Astrocyte of the cerebellum (primary cell): ENCODE measurements at regions not wholly inside any gene's neighbourhood (a gene's known extent, or its start where the extent isn't known, plus 50 kb on each side); places are given as distances from the start of the nearest gene placed in this dataset.
A peak's percentile ranks its signal among the peaks of the same experiment; 100 is the strongest.
"Not testable (repeated sequence)": the region's sequence is repeated elsewhere in the genome, so short reads cannot be mapped to it uniquely, and the experiment has no call there.

Experiments
- DNase-seq: peaks from one replicate; pipeline ENCODE4 v3.0.0-alpha.2; 2011; ENCODE audit warnings: low read depth
- H3K4me3 ChIP-seq: 2 replicates; pipeline ENCODE4 v1.5.1; 2011; ENCODE audit warnings: mild to moderate bottlenecking, low read depth, low read length, moderate library complexity
- in situ Hi-C: cut with HindIII; loops from 2 replicates; pipeline ENCODE4 v1.10.0; 2017; ENCODE audit warnings: low sequenced_read_pairs
- TF ChIP-seq, protein P1 (sequence below): IDR thresholded peaks from 2 replicates; pipeline ENCODE4 v1.5.1; 2012; ENCODE audit warnings: low read length, low read depth, moderate library complexity, mild to moderate bottlenecking; ENCODE audit errors: missing control alignments

GRCh38 chr3:88732186-88732585 lies 375.2 kb upstream of the EPHA3 start:
- in situ Hi-C loops = no loop called here
- H3K4me3 ChIP-seq = no peak overlapping the region
- DNase-seq = no peak
- TF ChIP-seq, protein P1, sequence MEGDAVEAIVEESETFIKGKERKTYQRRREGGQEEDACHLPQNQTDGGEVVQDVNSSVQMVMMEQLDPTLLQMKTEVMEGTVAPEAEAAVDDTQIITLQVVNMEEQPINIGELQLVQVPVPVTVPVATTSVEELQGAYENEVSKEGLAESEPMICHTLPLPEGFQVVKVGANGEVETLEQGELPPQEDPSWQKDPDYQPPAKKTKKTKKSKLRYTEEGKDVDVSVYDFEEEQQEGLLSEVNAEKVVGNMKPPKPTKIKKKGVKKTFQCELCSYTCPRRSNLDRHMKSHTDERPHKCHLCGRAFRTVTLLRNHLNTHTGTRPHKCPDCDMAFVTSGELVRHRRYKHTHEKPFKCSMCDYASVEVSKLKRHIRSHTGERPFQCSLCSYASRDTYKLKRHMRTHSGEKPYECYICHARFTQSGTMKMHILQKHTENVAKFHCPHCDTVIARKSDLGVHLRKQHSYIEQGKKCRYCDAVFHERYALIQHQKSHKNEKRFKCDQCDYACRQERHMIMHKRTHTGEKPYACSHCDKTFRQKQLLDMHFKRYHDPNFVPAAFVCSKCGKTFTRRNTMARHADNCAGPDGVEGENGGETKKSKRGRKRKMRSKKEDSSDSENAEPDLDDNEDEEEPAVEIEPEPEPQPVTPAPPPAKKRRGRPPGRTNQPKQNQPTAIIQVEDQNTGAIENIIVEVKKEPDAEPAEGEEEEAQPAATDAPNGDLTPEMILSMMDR = no peak

DNA sequence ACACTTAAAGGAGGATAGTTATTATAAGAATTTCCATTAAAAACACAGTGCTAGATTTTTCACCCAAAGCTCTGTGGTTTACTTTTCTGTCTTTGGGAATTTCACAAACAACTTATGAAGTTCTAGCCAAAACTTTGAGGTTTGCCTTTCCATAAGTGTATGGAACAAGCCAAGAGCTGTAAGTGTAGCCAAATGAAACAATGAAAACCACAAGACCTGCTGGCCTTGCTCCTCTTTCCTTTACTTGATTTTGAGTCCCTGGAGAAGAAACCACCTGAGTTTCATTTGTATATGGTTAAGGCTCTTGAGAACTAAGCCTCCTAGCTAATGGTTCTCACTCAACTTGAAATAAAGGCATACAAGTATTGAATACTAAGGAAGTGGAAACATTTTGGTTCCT lies 365.3 kb upstream of the EPHA3 start:
- peak; percentile 96 for DNase-seq
- in situ Hi-C loops = no loop called here
- TF ChIP-seq, protein P1 = no peak
- no peak overlapping the region for H3K4me3 ChIP-seq

DNA sequence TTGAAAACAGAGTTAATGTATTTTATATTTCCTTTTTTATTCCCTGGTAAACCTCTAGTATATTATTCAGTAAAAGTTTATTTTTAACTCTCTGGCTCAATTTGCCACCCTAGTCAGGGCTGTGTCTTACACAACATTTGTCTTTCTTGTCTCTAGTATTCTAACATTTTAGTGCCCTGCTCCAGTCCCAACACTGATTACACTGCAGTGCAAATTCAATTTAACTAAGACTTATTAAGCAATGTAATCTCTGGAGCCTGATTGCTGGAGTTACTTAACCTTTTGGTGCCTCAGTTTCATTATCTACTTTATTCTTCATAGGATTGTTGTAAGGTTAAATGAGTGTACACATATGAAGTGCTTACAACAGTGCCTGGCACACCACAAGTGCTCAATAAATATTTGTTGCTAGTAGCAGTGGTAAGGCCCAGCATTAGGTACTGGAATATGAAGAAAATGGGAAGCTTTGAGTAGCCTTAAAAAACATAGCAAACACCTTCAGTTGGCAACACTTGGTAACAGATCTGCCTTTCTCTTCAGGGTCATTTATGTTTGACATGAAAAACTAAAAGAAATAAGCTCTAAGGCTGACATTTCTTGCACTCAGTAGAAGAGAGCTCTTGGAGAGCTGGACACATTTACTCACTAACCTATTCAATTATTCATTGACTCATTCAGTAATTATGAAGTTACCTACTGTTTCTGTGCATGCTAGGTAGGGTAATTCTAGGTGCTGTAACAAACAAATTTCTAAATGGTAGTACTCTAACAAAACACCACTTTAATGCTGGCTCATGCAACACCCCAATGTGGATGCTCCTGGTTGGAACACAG lies 364.5 kb upstream of the EPHA3 start:
- in situ Hi-C loops = no loop called here
- no peak overlapping the region for H3K4me3 ChIP-seq
- TF ChIP-seq, protein P1 = no peak
- DNase-seq = no peak

DNA sequence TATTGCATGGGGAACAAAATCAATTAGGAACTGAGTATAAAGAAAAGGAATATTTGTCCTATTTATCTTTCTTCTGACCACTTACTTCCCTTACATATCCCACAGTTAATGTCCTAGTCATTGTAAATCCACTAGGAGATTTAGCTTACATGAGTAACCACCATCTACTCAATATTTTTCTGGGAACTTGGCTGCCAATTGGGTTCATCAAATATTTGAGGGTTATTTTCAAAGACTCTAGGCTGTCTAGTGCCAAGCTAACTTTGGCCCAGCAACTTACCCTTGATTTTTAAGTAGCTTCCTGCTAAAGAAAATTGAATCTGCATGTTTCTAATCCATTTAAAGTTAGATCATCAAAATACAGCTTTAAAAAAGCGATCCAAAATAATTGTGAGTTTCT lies 362.5 kb upstream of the EPHA3 start:
- in situ Hi-C loops = no loop called here
- H3K4me3 ChIP-seq = no peak overlapping the region
- TF ChIP-seq, protein P1 = no peak

DNA sequence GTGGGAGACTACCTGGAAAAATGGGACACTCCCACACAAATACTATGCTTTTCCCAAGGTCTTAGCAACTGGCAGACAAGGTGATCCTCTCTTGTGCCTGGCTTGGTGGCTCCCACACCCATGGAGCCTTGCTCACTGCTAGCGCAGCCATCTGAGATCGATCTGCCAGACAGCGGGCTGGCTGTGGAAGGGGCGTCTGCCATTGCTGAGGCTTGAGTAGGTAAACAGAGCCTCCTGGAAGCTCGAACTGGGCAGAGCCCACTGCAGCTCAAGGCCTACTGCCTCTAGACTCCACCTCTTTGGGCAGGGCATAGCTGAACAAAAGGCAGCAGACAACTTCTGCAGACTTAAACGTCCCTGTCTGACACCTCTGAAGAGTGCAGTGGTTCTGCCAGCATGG lies 360.3 kb upstream of the EPHA3 start:
- DNase-seq, in situ Hi-C loops: not testable (repeated sequence)

More for the DNA sequence above, 362.5 kb upstream of the EPHA3 start:
- DNase-seq = peak; percentile 39

DNA sequence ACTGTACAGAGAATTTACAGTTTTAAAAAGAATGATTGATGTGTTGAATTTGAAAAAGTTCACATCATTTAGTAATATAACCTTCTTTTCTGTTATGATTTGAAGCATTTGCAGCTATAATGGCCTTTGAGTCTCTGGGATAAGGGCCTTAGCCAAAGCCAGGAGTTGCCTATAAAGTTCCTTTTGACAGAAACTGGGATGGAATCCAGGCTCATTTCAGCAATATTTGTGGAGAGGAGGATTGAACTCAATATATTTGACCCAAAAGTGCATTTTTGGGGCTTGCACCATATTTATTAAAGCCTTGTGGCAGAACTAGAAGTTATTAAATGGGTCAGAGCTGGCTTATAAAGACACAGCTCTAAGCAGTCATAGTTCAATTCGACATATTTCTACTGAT lies 348.7 kb upstream of the EPHA3 start:
- in situ Hi-C loops = no loop called here
- no peak overlapping the region for H3K4me3 ChIP-seq
- TF ChIP-seq, protein P1 = no peak
- DNase-seq = no peak

More for the DNA sequence above, 360.3 kb upstream of the EPHA3 start:
- H3K4me3 ChIP-seq = not testable (repeated sequence)

DNA sequence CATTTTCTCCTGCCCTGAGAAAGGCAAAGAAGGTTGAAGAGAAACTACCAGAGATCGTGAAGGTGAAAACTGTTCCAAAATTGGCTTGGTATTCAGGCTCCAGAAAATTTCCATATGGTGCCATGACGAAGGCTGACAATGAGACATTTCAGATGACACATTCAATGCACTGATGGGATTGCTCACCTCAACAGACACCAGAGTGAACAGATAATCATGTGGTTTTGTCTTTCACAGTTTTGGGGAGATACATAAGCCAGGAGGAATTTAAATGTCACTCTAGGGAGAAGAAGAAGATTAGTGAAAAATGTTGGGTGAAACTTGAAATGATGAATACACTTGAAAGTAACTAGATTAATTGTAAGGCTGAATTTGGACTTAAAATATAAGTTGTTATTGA lies 339.7 kb upstream of the EPHA3 start:
- no peak overlapping the region for H3K4me3 ChIP-seq
- in situ Hi-C loops = no loop called here
- TF ChIP-seq, protein P1 = no peak
- no peak for DNase-seq
